Endothelial cell (in vitro differentiated cells): ENCODE measurements at regions not wholly inside any gene's neighbourhood (a gene's known extent, or its start where the extent isn't known, plus 50 kb on each side); places are given as distances from the start of the nearest gene placed in this dataset.

ENCODE experiments used
- DNase-seq: peaks from one replicate; pipeline ENCODE4 v3.0.0; 2021; ENCODE audit warnings: low spot score
- H3K27ac Mint-ChIP-seq: one replicate; pipeline ENCODE4 v1.8.0; 2021; ENCODE audit warnings: mixed read lengths, inconsistent platforms; ENCODE audit not compliant: unreplicated experiment
- H3K27me3 Mint-ChIP-seq: one replicate; pipeline ENCODE4 v1.8.0; 2021; ENCODE audit warnings: mild to moderate bottlenecking, moderate library complexity, mixed read lengths, inconsistent platforms; ENCODE audit not compliant: unreplicated experiment
- H3K36me3 Mint-ChIP-seq: one replicate; pipeline ENCODE4 v1.8.0; 2021; ENCODE audit warnings: mild to moderate bottlenecking, low read depth, mixed read lengths, inconsistent platforms; ENCODE audit not compliant: unreplicated experiment
- H3K4me1 Mint-ChIP-seq: one replicate; pipeline ENCODE4 v1.8.0; 2021; ENCODE audit warnings: mild to moderate bottlenecking, mixed read lengths, inconsistent platforms; ENCODE audit not compliant: unreplicated experiment
- H3K4me3 Mint-ChIP-seq: one replicate; pipeline ENCODE4 v1.8.0; 2021; ENCODE audit warnings: mild to moderate bottlenecking, mixed read lengths, inconsistent platforms; ENCODE audit not compliant: unreplicated experiment
- H3K9me3 Mint-ChIP-seq: one replicate; pipeline ENCODE4 v1.8.0; 2021; ENCODE audit warnings: mixed read lengths, inconsistent platforms; ENCODE audit not compliant: unreplicated experiment
- CTCF ChIP-seq: fragments of 200-600 bp; sonication (generic); IDR thresholded peaks from one replicate; pipeline ENCODE4 v1.5.0; 2021; ENCODE audit warnings: antibody characterized with exemption; ENCODE audit not compliant: unreplicated experiment

- no peaks in the 10 kb centered on the region for H3K27me3 Mint-ChIP-seq
- no peak overlapping the region for H3K27ac Mint-ChIP-seq
- no peak for DNase-seq
- TF ChIP-seq CTCF, result no peak
- no peak overlapping the region for H3K4me3 Mint-ChIP-seq
- no peaks in the 10 kb centered on the region for H3K9me3 Mint-ChIP-seq
- no peaks in the 10 kb centered on the region for H3K4me1 Mint-ChIP-seq
- H3K36me3 Mint-ChIP-seq, result no peaks in the 10 kb centered on the region
Measured at GRCh38 chr21:24470852-24471251, 1136.4 kb downstream of the MRPL39 start.

GRCh38 chr21:24456358-24456757 lies 1150.9 kb downstream of the MRPL39 start:
- Mint-ChIP-seq H3K9me3 (no peaks in the 10 kb centered on the region), H3K4me1 (no peaks in the 10 kb centered on the region), H3K27me3 (no peaks in the 10 kb centered on the region), H3K27ac (no peak overlapping the region), H3K36me3 (no peaks in the 10 kb centered on the region), H3K4me3 (no peak overlapping the region)
- no peak for DNase-seq
- TF ChIP-seq CTCF, result no peak

- H3K27ac Mint-ChIP-seq, result no peak overlapping the region
- no peak for DNase-seq
- peaks cover 8% of the 10 kb centered on the region for H3K9me3 Mint-ChIP-seq
- no peak for TF ChIP-seq CTCF
- H3K4me3 Mint-ChIP-seq, result no peak overlapping the region
- H3K27me3 Mint-ChIP-seq, result no peaks in the 10 kb centered on the region
- no peaks in the 10 kb centered on the region for H3K4me1 Mint-ChIP-seq
- H3K36me3 Mint-ChIP-seq, result no peaks in the 10 kb centered on the region
Measured at GRCh38 chr21:24450119-24450518, 1157.2 kb downstream of the MRPL39 start.

GRCh38 chr21:24445517-24445916 lies 1161.8 kb downstream of the MRPL39 start:
- Mint-ChIP-seq H3K27me3 (no peaks in the 10 kb centered on the region), H3K4me3 (no peak overlapping the region), H3K4me1 (no peaks in the 10 kb centered on the region), H3K9me3 (peaks cover 15% of the 10 kb centered on the region), H3K36me3 (no peaks in the 10 kb centered on the region), H3K27ac (no peak overlapping the region)
- no peak for DNase-seq
- TF ChIP-seq CTCF, result no peak

GRCh38 chr21:24444736-24445135 lies 1162.5 kb downstream of the MRPL39 start:
- H3K9me3 Mint-ChIP-seq, result peaks cover 15% of the 10 kb centered on the region

More at GRCh38 chr21:24444736-24445135, 1162.5 kb downstream of the MRPL39 start:
- no peaks in the 10 kb centered on the region for H3K4me1 Mint-ChIP-seq
- H3K4me3 Mint-ChIP-seq, result no peak overlapping the region
- H3K36me3 Mint-ChIP-seq, result no peaks in the 10 kb centered on the region
- H3K27me3 Mint-ChIP-seq, result no peaks in the 10 kb centered on the region
- TF ChIP-seq CTCF, result no peak
- no peak for DNase-seq
- no peak overlapping the region for H3K27ac Mint-ChIP-seq
